PC-9 (cell line): ENCODE measurements at regions not wholly inside any gene's neighbourhood (a gene's known extent, or its start where the extent isn't known, plus 50 kb on each side); places are given as distances from the start of the nearest gene placed in this dataset.

Source experiments
- BruUV-seq: library from RNA; stranded (reverse); fragments of 400-500 nt; replicated peaks from 2 replicates; lab custom pipeline; 2021; lab: Mats Ljungman, UMichigan
- CTCF ChIA-PET: fragments of 300-600 bp; sonication (Branson Sonifier 250); formaldehyde crosslinking; loops from one replicate; lab custom pipeline; 2022; ENCODE audit warnings: antibody characterized with exemption; lab: Charles Lee
- POLR2A ChIA-PET: fragments of 300-600 bp; sonication (Branson Sonifier 250); formaldehyde crosslinking; loops from one replicate; lab custom pipeline; 2022; ENCODE audit warnings: antibody characterized with exemption; ENCODE audit not compliant: unreplicated experiment; lab: Charles Lee
- DNase-seq, 2 experiments: peaks; one replicate each; pipeline versions ENCODE4 v3.0.0 to v3.0.0-alpha.2; 2015 to 2022; ENCODE audit warnings: mixed read lengths in 1 of 2
- H2AFZ ChIP-seq: fragments of 200-600 bp; sonication (generic); 2 replicates; pipeline ENCODE4 v1.8.1; 2017; ENCODE audit warnings: antibody characterized with exemption
- H3F3A ChIP-seq: fragments of 200-600 bp; sonication (generic); 2 replicates; pipeline ENCODE4 v1.8.1; 2017; ENCODE audit warnings: antibody characterized with exemption, mild to moderate bottlenecking, low read depth; ENCODE audit not compliant: insufficient read depth
- H3K27ac ChIP-seq: fragments of 200-600 bp; sonication (generic); 2 replicates; pipeline ENCODE4 v1.6.1; 2016; ENCODE audit warnings: mixed run types
- H3K27me3 ChIP-seq: fragments of 200-600 bp; sonication (generic); 2 replicates; pipeline ENCODE4 v1.6.1; 2016; ENCODE audit warnings: low read depth, mixed run types; ENCODE audit not compliant: insufficient read depth
- H3K36me3 ChIP-seq: fragments of 200-600 bp; sonication (generic); 2 replicates; pipeline ENCODE4 v1.6.1; 2016; ENCODE audit warnings: low read depth, mixed run types
- H3K4me1 ChIP-seq: fragments of 200-600 bp; sonication (generic); replicated peaks from 2 replicates; pipeline ENCODE4 v1.6.1; 2016; ENCODE audit warnings: mixed run types; ENCODE audit not compliant: insufficient read depth
- H3K4me2 ChIP-seq: fragments of 200-600 bp; sonication (generic); 2 replicates; pipeline ENCODE4 v1.6.1; 2017; ENCODE audit warnings: mixed run types
- H3K4me3 ChIP-seq: fragments of 200-600 bp; sonication (generic); 2 replicates; pipeline ENCODE4 v1.6.1; 2016; ENCODE audit warnings: mixed run types
- H3K79me2 ChIP-seq: fragments of 200-600 bp; sonication (generic); 2 replicates; pipeline ENCODE4 v1.6.1; 2017; ENCODE audit warnings: low read depth, mixed run types
- H3K9me2 ChIP-seq: fragments of 200-600 bp; sonication (generic); 2 replicates; pipeline ENCODE4 v1.8.1; 2017; ENCODE audit warnings: mild to moderate bottlenecking; ENCODE audit not compliant: insufficient read depth
- H3K9me3 ChIP-seq: fragments of 200-600 bp; sonication (generic); 2 replicates; pipeline ENCODE4 v1.8.1; 2016; ENCODE audit warnings: low read depth; ENCODE audit not compliant: insufficient read depth
- H4K20me1 ChIP-seq: fragments of 200-600 bp; sonication (generic); 2 replicates; pipeline ENCODE4 v1.8.1; 2017; ENCODE audit not compliant: insufficient read depth
- EZH2 ChIP-seq: fragments of 200-600 bp; sonication (generic); IDR thresholded peaks from 2 replicates; pipeline ENCODE4 v1.8.0; 2017; ENCODE audit warnings: antibody characterized with exemption, low read depth
- intact Hi-C: fragments of 100-400 bp; cut with micrococcal nuclease; formaldehyde crosslinking; loops from one replicate; pipeline ENCODE4 v1.10.0; 2022; ENCODE audit not compliant: unreplicated experiment
- TF ChIP-seq, protein P1 (sequence below): fragments of 200-600 bp; sonication (generic); conservative IDR thresholded peaks from 2 replicates; pipeline ENCODE4 v1.6.1; 2017; ENCODE audit warnings: mixed run types, antibody characterized with exemption, mild to moderate bottlenecking, moderate library complexity

DNA sequence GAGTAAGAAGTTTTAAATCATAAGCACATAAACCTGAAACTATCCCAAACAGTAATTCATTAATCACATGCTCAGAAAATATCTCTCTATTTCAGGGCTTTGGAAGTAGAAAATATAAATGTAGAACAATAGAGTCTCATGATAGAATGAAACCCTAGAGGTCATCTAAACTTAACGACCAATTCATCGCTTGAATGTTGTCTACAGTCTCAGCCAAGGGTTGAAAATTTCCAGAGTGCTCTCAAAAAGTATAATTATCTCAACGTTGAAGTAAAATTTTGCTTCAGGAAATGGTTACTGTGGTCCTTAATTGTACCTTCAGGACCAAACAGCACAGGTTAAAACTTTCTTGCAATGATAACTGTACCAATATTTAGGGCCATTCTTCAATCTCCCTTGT is 1053.6 kb upstream of the SEL1L start:
- Histone ChIP-seq H3K4me3 (no peak overlapping the region), H3K79me2 (no peaks in the 10 kb centered on the region), H2AFZ (no peak overlapping the region), H4K20me1 (no peaks in the 10 kb centered on the region), H3K36me3 (no peaks in the 10 kb centered on the region), H3K27ac (no peak overlapping the region), H3K27me3 (no peaks in the 10 kb centered on the region), H3K9me3 (no peaks in the 10 kb centered on the region), H3K4me1 (no peaks in the 10 kb centered on the region), H3F3A (no peaks in the 10 kb centered on the region), H3K4me2 (no peak overlapping the region), H3K9me2 (no peaks in the 10 kb centered on the region)
- ChIA-PET CTCF (no interaction called here), POLR2A (no interaction called here)
- BruUV-seq: no TSS peak
- intact Hi-C loops: no loop called here
- no peak for TF ChIP-seq EZH2
- TF ChIP-seq, protein P1, sequence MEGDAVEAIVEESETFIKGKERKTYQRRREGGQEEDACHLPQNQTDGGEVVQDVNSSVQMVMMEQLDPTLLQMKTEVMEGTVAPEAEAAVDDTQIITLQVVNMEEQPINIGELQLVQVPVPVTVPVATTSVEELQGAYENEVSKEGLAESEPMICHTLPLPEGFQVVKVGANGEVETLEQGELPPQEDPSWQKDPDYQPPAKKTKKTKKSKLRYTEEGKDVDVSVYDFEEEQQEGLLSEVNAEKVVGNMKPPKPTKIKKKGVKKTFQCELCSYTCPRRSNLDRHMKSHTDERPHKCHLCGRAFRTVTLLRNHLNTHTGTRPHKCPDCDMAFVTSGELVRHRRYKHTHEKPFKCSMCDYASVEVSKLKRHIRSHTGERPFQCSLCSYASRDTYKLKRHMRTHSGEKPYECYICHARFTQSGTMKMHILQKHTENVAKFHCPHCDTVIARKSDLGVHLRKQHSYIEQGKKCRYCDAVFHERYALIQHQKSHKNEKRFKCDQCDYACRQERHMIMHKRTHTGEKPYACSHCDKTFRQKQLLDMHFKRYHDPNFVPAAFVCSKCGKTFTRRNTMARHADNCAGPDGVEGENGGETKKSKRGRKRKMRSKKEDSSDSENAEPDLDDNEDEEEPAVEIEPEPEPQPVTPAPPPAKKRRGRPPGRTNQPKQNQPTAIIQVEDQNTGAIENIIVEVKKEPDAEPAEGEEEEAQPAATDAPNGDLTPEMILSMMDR: no peak
- no peak for DNase-seq

GRCh38 chr14:82595466-82595865 is 1061.8 kb upstream of the SEL1L start:
- Histone ChIP-seq H3K4me2 (no peak overlapping the region), H3K9me3 (no peaks in the 10 kb centered on the region), H3K27ac (no peak overlapping the region), H3K79me2 (no peaks in the 10 kb centered on the region), H3K27me3 (no peaks in the 10 kb centered on the region), H3K36me3 (no peaks in the 10 kb centered on the region), H4K20me1 (no peaks in the 10 kb centered on the region), H2AFZ (no peak overlapping the region), H3F3A (no peaks in the 10 kb centered on the region), H3K9me2 (no peaks in the 10 kb centered on the region), H3K4me1 (no peaks in the 10 kb centered on the region), H3K4me3 (no peak overlapping the region)
- CTCF ChIA-PET: no interaction called here
- TF ChIP-seq EZH2: no peak
- TF ChIP-seq, protein P1: no peak
- DNase-seq: no peak
- BruUV-seq: no TSS peak
- POLR2A ChIA-PET: no interaction called here
- intact Hi-C loops: no loop called here

- no peaks in the 10 kb centered on the region for H4K20me1 ChIP-seq
- ChIA-PET POLR2A (no interaction called here), CTCF (no interaction called here)
- DNase-seq: no peak
- TF ChIP-seq EZH2: no peak
- TF ChIP-seq, protein P1: no peak
- intact Hi-C loops: no loop called here
- no peak overlapping the region for H3K4me2 ChIP-seq
- no peaks in the 10 kb centered on the region for H3K79me2 ChIP-seq
- H2AFZ ChIP-seq: no peak overlapping the region
- no peaks in the 10 kb centered on the region for H3K9me2 ChIP-seq
- no peaks in the 10 kb centered on the region for H3K9me3 ChIP-seq
- H3K4me3 ChIP-seq: no peak overlapping the region
- BruUV-seq: no TSS peak
- H3K27ac ChIP-seq: no peak overlapping the region
- H3K4me1 ChIP-seq: no peaks in the 10 kb centered on the region
- H3K27me3 ChIP-seq: no peaks in the 10 kb centered on the region
- H3F3A ChIP-seq: no peaks in the 10 kb centered on the region
- no peaks in the 10 kb centered on the region for H3K36me3 ChIP-seq
Measured at GRCh38 chr14:82602794-82603193, 1069.1 kb upstream of the SEL1L start.
